HEK293 (cell line): ENCODE measurements at regions not wholly inside any gene's neighbourhood (a gene's known extent, or its start where the extent isn't known, plus 50 kb on each side); places are given as distances from the start of the nearest gene placed in this dataset.

Experiments
- CTCF ChIP-seq: fragments of 450-650 bp; formaldehyde crosslinking; IDR thresholded peaks from 2 replicates; pipeline ENCODE4 v1.5.1; 2016; ENCODE audit warnings: missing biosample characterization, missing genetic modification characterization
- SP2 ChIP-seq: fragments of 450-650 bp; formaldehyde crosslinking; IDR thresholded peaks from 2 replicates; pipeline ENCODE4 v1.5.1; 2016; ENCODE audit warnings: missing biosample characterization, missing genetic modification characterization
- YY1 ChIP-seq: fragments of 450-650 bp; formaldehyde crosslinking; IDR thresholded peaks from 2 replicates; pipeline ENCODE4 v1.5.1; 2018; ENCODE audit warnings: missing biosample characterization, missing genetic modification characterization
- ZBTB26 ChIP-seq: fragments of 450-650 bp; formaldehyde crosslinking; optimal IDR thresholded peaks from 2 replicates; pipeline ENCODE3; 2016; ENCODE audit warnings: missing biosample characterization, mild to moderate bottlenecking, missing genetic modification characterization
- ZBTB48 ChIP-seq: fragments of 450-650 bp; formaldehyde crosslinking; IDR thresholded peaks from 2 replicates; pipeline ENCODE4 v1.5.1; 2016; ENCODE audit warnings: missing biosample characterization, missing genetic modification characterization
- ZNF138 ChIP-seq: fragments of 450-650 bp; formaldehyde crosslinking; IDR thresholded peaks from 2 replicates; pipeline ENCODE4 v1.5.1; 2016; ENCODE audit warnings: missing biosample characterization, missing genetic modification characterization, borderline replicate concordance
- ZNF174 ChIP-seq: fragments of 450-650 bp; formaldehyde crosslinking; IDR thresholded peaks from 2 replicates; pipeline ENCODE4 v1.5.0; 2017; ENCODE audit warnings: missing biosample characterization, mild to moderate bottlenecking, missing genetic modification characterization
- ZNF175 ChIP-seq: fragments of 450-650 bp; formaldehyde crosslinking; IDR thresholded peaks from 2 replicates; pipeline ENCODE4 v1.5.1; 2016; ENCODE audit warnings: missing biosample characterization, missing genetic modification characterization
- ZNF2 ChIP-seq: fragments of 450-650 bp; formaldehyde crosslinking; IDR thresholded peaks from 2 replicates; pipeline ENCODE4 v1.5.1; 2016; ENCODE audit warnings: missing biosample characterization, missing genetic modification characterization
- ZNF24 ChIP-seq: fragments of 450-650 bp; formaldehyde crosslinking; IDR thresholded peaks from 2 replicates; pipeline ENCODE4 v1.5.1; 2016; ENCODE audit warnings: missing biosample characterization, missing genetic modification characterization
- ZNF518A ChIP-seq: fragments of 450-650 bp; formaldehyde crosslinking; conservative IDR thresholded peaks from 2 replicates; pipeline ENCODE4 v1.5.1; 2016; ENCODE audit warnings: low read depth, missing biosample characterization, missing genetic modification characterization
- ZNF639 ChIP-seq: fragments of 450-650 bp; formaldehyde crosslinking; IDR thresholded peaks from 2 replicates; pipeline ENCODE4 v1.5.1; 2016; ENCODE audit warnings: missing biosample characterization, missing genetic modification characterization
- ZNF792 ChIP-seq: fragments of 450-650 bp; formaldehyde crosslinking; IDR thresholded peaks from 2 replicates; pipeline ENCODE4 v1.5.1; 2016; ENCODE audit warnings: missing biosample characterization, missing genetic modification characterization
- ZSCAN4 ChIP-seq: fragments of 450-650 bp; formaldehyde crosslinking; IDR thresholded peaks from 2 replicates; pipeline ENCODE4 v1.5.1; 2017; ENCODE audit warnings: missing biosample characterization, missing genetic modification characterization

GRCh38 chr16:74015953-74016352, 280.7 kb upstream of the PSMD7 start:
- TF ChIP-seq ZNF24 (tag by site-specific recombination) (no peak), CTCF (tag by site-specific recombination) (no peak), SP2 (tag by site-specific recombination) (no peak), ZBTB26 (tag by site-specific recombination) (no peak), ZNF174 (tag by site-specific recombination) (no peak), ZNF639 (tag by site-specific recombination) (no peak), ZSCAN4 (tag by site-specific recombination) (no peak), ZNF175 (tag by site-specific recombination) (no peak), ZBTB48 (tag by site-specific recombination) (no peak), YY1 (tag by site-specific recombination) (no peak), ZNF792 (tag by site-specific recombination) (no peak), ZNF138 (tag by site-specific recombination) (no peak), ZNF2 (no peak), ZNF518A (tag by site-specific recombination) (no peak)
